Neutrophil (primary cell): ENCODE measurements at regions not wholly inside any gene's neighbourhood (a gene's known extent, or its start where the extent isn't known, plus 50 kb on each side); places are given as distances from the start of the nearest gene placed in this dataset.

Source experiments
- H3K27ac ChIP-seq: fragments of 200-600 bp; sonication (generic); 2 replicates; pipeline ENCODE4 v1.5.1; 2016; ENCODE audit warnings: mild to moderate bottlenecking, moderate library complexity
- H3K27me3 ChIP-seq: fragments of 200-600 bp; sonication (generic); 2 replicates; pipeline ENCODE4 v1.6.0; 2016; ENCODE audit warnings: mild to moderate bottlenecking
- H3K36me3 ChIP-seq: fragments of 200-600 bp; sonication (generic); 2 replicates; pipeline ENCODE4 v1.5.1; 2017
- H3K4me1 ChIP-seq, 2 experiments: fragments of 200-600 bp in 1 of 2; sonication (generic) in 1 of 2; 1 replicate in 1 of 2; 2 replicates in 1 of 2; pipeline versions ENCODE4 v1.5.1 to v1.6.1; 2013 to 2016; ENCODE audit warnings: low read depth in 1 of 2, low read length in 1 of 2, mild to moderate bottlenecking in 1 of 2, moderate library complexity in 1 of 2; ENCODE audit not compliant: control insufficient read depth in 1 of 2, insufficient read depth in 1 of 2
- H3K4me3 ChIP-seq, 2 experiments: fragments of 200-600 bp in 1 of 2; sonication (generic) in 1 of 2; 1 replicate in 1 of 2; 2 replicates in 1 of 2; pipeline ENCODE4 v1.5.1; 2013 to 2016; ENCODE audit warnings: low read depth in 1 of 2, low read length in 1 of 2, mild to moderate bottlenecking in 1 of 2, moderate library complexity in 1 of 2
- H3K9me3 ChIP-seq: fragments of 200-600 bp; sonication (generic); 2 replicates; pipeline ENCODE4 v1.5.1; 2016
- TF ChIP-seq, protein P1 (sequence below): fragments of 200-600 bp; sonication (generic); IDR thresholded peaks from 2 replicates; pipeline ENCODE4 v1.5.1; 2016; ENCODE audit warnings: antibody characterized with exemption

GRCh38 chr6:14038467-14039437 is 78.8 kb upstream of the CD83 start:
- TF ChIP-seq, protein P1, sequence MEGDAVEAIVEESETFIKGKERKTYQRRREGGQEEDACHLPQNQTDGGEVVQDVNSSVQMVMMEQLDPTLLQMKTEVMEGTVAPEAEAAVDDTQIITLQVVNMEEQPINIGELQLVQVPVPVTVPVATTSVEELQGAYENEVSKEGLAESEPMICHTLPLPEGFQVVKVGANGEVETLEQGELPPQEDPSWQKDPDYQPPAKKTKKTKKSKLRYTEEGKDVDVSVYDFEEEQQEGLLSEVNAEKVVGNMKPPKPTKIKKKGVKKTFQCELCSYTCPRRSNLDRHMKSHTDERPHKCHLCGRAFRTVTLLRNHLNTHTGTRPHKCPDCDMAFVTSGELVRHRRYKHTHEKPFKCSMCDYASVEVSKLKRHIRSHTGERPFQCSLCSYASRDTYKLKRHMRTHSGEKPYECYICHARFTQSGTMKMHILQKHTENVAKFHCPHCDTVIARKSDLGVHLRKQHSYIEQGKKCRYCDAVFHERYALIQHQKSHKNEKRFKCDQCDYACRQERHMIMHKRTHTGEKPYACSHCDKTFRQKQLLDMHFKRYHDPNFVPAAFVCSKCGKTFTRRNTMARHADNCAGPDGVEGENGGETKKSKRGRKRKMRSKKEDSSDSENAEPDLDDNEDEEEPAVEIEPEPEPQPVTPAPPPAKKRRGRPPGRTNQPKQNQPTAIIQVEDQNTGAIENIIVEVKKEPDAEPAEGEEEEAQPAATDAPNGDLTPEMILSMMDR = no peak
- Histone ChIP-seq H3K4me3 (no peak overlapping the region), H3K36me3 (no peaks in the 10 kb centered on the region), H3K27me3 (peaks cover 25% of the 10 kb centered on the region), H3K4me1 (no peaks in the 10 kb centered on the region), H3K9me3 (no peaks in the 10 kb centered on the region), H3K27ac (no peak overlapping the region)

- H3K27ac ChIP-seq = no peak overlapping the region
- no peaks in the 10 kb centered on the region for H3K4me1 ChIP-seq
- H3K36me3 ChIP-seq = no peaks in the 10 kb centered on the region
- TF ChIP-seq, protein P1 = no peak
- H3K27me3 ChIP-seq = peaks cover 27% of the 10 kb centered on the region
- no peaks in the 10 kb centered on the region for H3K9me3 ChIP-seq
- no peak overlapping the region for H3K4me3 ChIP-seq
Observed at GRCh38 chr6:14040042-14040441, 77.5 kb upstream of the CD83 start.

DNA sequence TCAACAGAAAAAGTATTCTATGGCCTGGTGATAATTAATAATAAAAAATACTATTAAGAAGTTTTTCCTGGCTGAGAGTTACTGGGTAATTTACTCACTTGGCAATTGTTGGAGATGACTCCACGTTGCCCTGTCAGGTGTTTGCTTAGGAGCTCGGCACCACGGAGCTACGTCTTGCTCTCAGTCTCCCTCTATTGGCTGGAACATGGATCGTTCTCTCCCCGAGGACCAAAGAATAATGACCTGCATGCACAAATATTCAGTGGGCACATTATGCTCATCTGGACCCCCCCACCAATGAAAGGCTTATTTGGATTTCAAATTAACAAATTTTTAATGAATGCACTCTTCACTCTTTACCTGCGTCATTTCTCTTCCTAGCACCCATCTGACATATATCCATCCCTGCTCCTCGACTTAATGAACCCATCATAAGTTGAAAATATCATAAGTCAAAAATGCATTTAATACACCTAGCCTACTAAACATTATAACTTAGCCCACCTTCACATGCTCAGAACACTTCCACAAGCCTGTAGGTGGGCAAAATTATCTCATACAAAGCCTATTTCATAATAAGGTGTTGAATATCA is 71.0 kb upstream of the CD83 start:
- TF ChIP-seq, protein P1 = no peak
- Histone ChIP-seq H3K27me3 (peaks cover 54% of the 10 kb centered on the region), H3K4me3 (no peak overlapping the region), H3K9me3 (no peaks in the 10 kb centered on the region), H3K27ac (no peak overlapping the region), H3K4me1 (no peaks in the 10 kb centered on the region), H3K36me3 (no peaks in the 10 kb centered on the region)

DNA sequence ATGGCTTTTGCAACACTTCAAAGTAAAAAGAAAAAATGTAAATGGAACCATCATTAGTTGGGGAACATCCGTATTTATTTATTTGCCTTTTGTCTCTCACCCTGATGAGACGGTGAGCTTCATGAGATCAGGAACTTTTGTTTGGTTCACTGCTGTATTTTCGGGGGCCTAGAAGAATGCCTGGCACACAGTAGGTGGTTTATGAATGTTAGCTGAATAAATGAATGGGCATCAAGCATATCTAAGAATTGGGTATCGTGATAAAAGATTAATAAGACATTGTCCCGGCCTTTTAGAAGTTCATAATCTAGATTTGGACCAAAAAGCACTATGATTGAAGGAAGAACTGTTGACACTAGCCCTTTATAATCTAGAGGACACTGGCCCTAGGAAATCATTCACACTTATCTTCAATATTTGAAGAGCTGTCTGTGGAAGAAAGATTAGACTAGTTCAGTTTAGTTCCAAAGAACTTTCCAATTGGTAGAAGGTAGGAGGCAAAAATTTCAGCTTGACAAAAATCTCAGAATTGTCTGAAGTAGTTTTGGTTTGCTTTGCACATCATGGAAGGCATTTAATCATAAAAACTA is 70.3 kb upstream of the CD83 start:
- Histone ChIP-seq H3K27ac (no peak overlapping the region), H3K4me1 (no peaks in the 10 kb centered on the region), H3K9me3 (no peaks in the 10 kb centered on the region), H3K27me3 (peaks cover 58% of the 10 kb centered on the region), H3K36me3 (no peaks in the 10 kb centered on the region), H3K4me3 (no peak overlapping the region)
- TF ChIP-seq, protein P1 = no peak

DNA sequence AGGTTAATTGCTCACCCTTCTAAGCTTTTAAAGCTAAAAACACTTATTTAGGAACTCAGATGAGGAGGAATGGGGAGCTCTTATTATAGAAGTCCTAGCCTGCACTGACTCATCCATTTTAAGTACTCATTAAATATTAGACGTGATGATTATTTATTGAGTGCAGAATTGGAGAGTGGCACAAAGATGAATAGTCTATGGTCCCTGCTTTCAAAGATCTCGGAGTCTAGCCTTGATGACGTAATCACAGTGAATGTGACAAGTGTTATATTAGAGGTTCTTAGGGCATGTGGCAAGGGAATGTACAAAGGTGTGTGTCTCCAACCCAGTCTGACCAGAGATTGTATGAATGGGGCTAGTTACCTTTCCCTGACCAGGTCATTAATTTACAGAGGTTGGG is 68.7 kb upstream of the CD83 start:
- Histone ChIP-seq H3K36me3 (no peaks in the 10 kb centered on the region), H3K9me3 (no peaks in the 10 kb centered on the region), H3K4me1 (no peaks in the 10 kb centered on the region), H3K4me3 (no peak overlapping the region), H3K27ac (no peak overlapping the region), H3K27me3 (peaks cover 58% of the 10 kb centered on the region)
- TF ChIP-seq, protein P1 = no peak
